Stimulated activated CD8-positive, alpha-beta memory T cell treated with anti-CD3 and anti-CD28 coated beads, Interleukin-2, amount 100 ng/mL, for 1 hour (primary cell): ENCODE measurements at regions not wholly inside any gene's neighbourhood (a gene's known extent, or its start where the extent isn't known, plus 50 kb on each side); places are given as distances from the start of the nearest gene placed in this dataset.

ENCODE experiments used
- DNase-seq, 2 donors: peaks; one replicate each; pipeline ENCODE4 v3.0.0-alpha.2; 2020; ENCODE audit warnings: low read depth in 2 of 2

GRCh38 chr1:38577937-38578270 lies 281.7 kb downstream of the RRAGC start:
- DNase-seq, result no peak

GRCh38 chr1:38577385-38577784 lies 282.2 kb downstream of the RRAGC start:
- DNase-seq, result no peak

- no peak for DNase-seq
Measured at GRCh38 chr1:38576241-38576640, 283.3 kb downstream of the RRAGC start.

GRCh38 chr1:38571726-38572125 lies 287.8 kb downstream of the RRAGC start:
- DNase-seq, result no peak

- no peak for DNase-seq
Measured at GRCh38 chr1:38570657-38570975, 289.0 kb downstream of the RRAGC start.

GRCh38 chr1:38569932-38570656 lies 289.5 kb downstream of the RRAGC start:
- DNase-seq, result no peak

GRCh38 chr1:38568061-38568857 lies 291.3 kb downstream of the RRAGC start:
- DNase-seq, result no peak

GRCh38 chr1:38567401-38567800 lies 292.2 kb downstream of the RRAGC start:
- no peak for DNase-seq

- DNase-seq, result no peak
Measured at GRCh38 chr1:38565020-38565491, 294.5 kb downstream of the RRAGC start.

GRCh38 chr1:38563942-38564735 lies 295.4 kb downstream of the RRAGC start:
- no peak for DNase-seq

GRCh38 chr1:38561725-38562124 lies 297.8 kb downstream of the RRAGC start:
- DNase-seq, result no peak

GRCh38 chr1:38561110-38561509 lies 298.5 kb downstream of the RRAGC start:
- DNase-seq, result no peak

- no peak for DNase-seq
Measured at GRCh38 chr1:38560457-38560856, 299.1 kb downstream of the RRAGC start.

GRCh38 chr1:38559446-38560165 lies 300.0 kb downstream of the RRAGC start:
- peak; percentile 31 to 57 for DNase-seq

GRCh38 chr1:38558500-38559445 lies 300.8 kb downstream of the RRAGC start:
- no peak for DNase-seq

- DNase-seq, result no peak
Measured at GRCh38 chr1:38558055-38558454, 301.5 kb downstream of the RRAGC start.

- no peak for DNase-seq
Measured at GRCh38 chr1:38555594-38555993, 304.0 kb downstream of the RRAGC start.

GRCh38 chr1:38555130-38555529 lies 304.4 kb downstream of the RRAGC start:
- DNase-seq, result no peak

GRCh38 chr1:38551318-38552307 lies 308.0 kb downstream of the RRAGC start:
- DNase-seq, result no peak

- DNase-seq, result no peak
Measured at GRCh38 chr1:38549191-38549590, 310.4 kb downstream of the RRAGC start.
